GM21381 (cell line): ENCODE measurements at regions not wholly inside any gene's neighbourhood (a gene's known extent, or its start where the extent isn't known, plus 50 kb on each side); places are given as distances from the start of the nearest gene placed in this dataset.

Experiments
- ATAC-seq: cut with Tn5 transposase; IDR thresholded peaks from one replicate; pipeline ENCODE4 v1.9.1; 2021; ENCODE audit warnings: mild to moderate bottlenecking, moderate library complexity; ENCODE audit not compliant: unreplicated experiment

- ATAC-seq, result no peak
These were observed 141.2 kb upstream of the HDAC9 start for GRCh38 chr7:18354108-18355085.

GRCh38 chr7:18356191-18356645, 139.3 kb upstream of the HDAC9 start:
- no peak for ATAC-seq

- ATAC-seq, result peak; percentile 43
These were observed 137.9 kb upstream of the HDAC9 start for GRCh38 chr7:18357691-18358090.

- no peak for ATAC-seq
These were observed 133.8 kb upstream of the HDAC9 start for GRCh38 chr7:18361756-18362155.

- ATAC-seq, result no peak
These were observed 131.7 kb upstream of the HDAC9 start for GRCh38 chr7:18363751-18364380.

GRCh38 chr7:18364396-18364795, 131.2 kb upstream of the HDAC9 start:
- ATAC-seq, result no peak

- no peak for ATAC-seq
These were observed 129.2 kb upstream of the HDAC9 start for GRCh38 chr7:18366394-18366793.

GRCh38 chr7:18369011-18369410, 126.5 kb upstream of the HDAC9 start:
- no peak for ATAC-seq

- ATAC-seq, result no peak
These were observed 124.9 kb upstream of the HDAC9 start for GRCh38 chr7:18370633-18371032.

GRCh38 chr7:18378989-18379605, 116.5 kb upstream of the HDAC9 start:
- ATAC-seq, result no peak

- no peak for ATAC-seq
These were observed 110.9 kb upstream of the HDAC9 start for GRCh38 chr7:18384491-18385143.

GRCh38 chr7:18386607-18387006, 108.9 kb upstream of the HDAC9 start:
- ATAC-seq, result no peak

- ATAC-seq, result no peak
These were observed 108.3 kb upstream of the HDAC9 start for GRCh38 chr7:18387191-18387735.

- ATAC-seq, result no peak
These were observed 105.0 kb upstream of the HDAC9 start for GRCh38 chr7:18390535-18390907.

- ATAC-seq, result no peak
These were observed 102.0 kb upstream of the HDAC9 start for GRCh38 chr7:18393465-18394118.

- no peak for ATAC-seq
These were observed 99.7 kb upstream of the HDAC9 start for GRCh38 chr7:18395868-18396267.

GRCh38 chr7:18396953-18397352, 98.6 kb upstream of the HDAC9 start:
- ATAC-seq, result no peak

GRCh38 chr7:18399436-18400235, 95.9 kb upstream of the HDAC9 start:
- ATAC-seq, result no peak

GRCh38 chr7:18400275-18400674, 95.3 kb upstream of the HDAC9 start:
- ATAC-seq, result no peak

GRCh38 chr7:18400726-18401125, 94.8 kb upstream of the HDAC9 start:
- no peak for ATAC-seq
